HFFc6 (cell line): ENCODE measurements at regions not wholly inside any gene's neighbourhood (a gene's known extent, or its start where the extent isn't known, plus 50 kb on each side); places are given as distances from the start of the nearest gene placed in this dataset.

Experiments used
- DNase-seq: peaks from one replicate; pipeline ENCODE4 v3.0.0-alpha.2; 2018
- H3K27ac Mint-ChIP-seq: 2 replicates; pipeline ENCODE4 v1.8.0; 2020; ENCODE audit warnings: mild to moderate bottlenecking, mixed read lengths
- H3K27me3 Mint-ChIP-seq: 2 replicates; pipeline ENCODE4 v1.8.0; 2021; ENCODE audit warnings: mild to moderate bottlenecking, moderate library complexity, mixed read lengths; ENCODE audit not compliant: insufficient read depth
- H3K36me3 Mint-ChIP-seq: 2 replicates; pipeline ENCODE4 v1.8.0; 2021; ENCODE audit warnings: low read depth, mixed read lengths
- H3K4me1 Mint-ChIP-seq: 2 replicates; pipeline ENCODE4 v1.8.0; 2020; ENCODE audit warnings: low read depth, mixed read lengths
- H3K4me3 Mint-ChIP-seq: 2 replicates; pipeline ENCODE4 v1.8.0; 2020; ENCODE audit warnings: mild to moderate bottlenecking, moderate library complexity, mixed read lengths
- H3K9me3 Mint-ChIP-seq: 2 replicates; pipeline ENCODE4 v1.8.0; 2020; ENCODE audit warnings: mild to moderate bottlenecking, mixed read lengths
- TF ChIP-seq, protein P1 (sequence below): fragments of 200-600 bp; sonication (generic); IDR thresholded peaks from 2 replicates; pipeline ENCODE4 v1.5.0; 2021; ENCODE audit warnings: antibody characterized with exemption, mild to moderate bottlenecking

DNA sequence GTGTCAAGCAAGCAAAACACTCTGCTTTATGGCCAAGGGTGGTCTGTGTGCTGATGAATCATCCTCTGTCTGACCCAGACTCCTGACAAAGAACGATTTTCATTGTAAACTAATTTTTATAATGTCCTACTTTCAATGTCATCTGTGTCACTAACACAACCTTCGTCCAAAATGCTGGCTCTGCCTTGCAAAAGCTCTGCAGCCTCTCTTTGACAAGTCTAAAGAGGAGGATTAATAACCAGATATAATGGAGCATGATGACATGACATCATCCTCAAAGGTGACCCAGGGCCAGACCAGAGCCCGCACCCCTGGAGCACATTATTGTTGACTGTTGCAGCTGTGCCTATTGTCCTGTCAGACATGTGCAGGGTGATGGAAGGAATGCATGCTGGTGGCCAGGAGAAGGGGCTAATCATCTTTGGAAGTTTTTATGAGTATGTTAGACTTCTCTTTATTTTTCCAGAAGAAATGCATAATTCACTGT, 589.4 kb downstream of the NR2F1-AS1 start:
- no peak overlapping the region for H3K27ac Mint-ChIP-seq
- no peak for DNase-seq
- peaks cover 12% of the 10 kb centered on the region for H3K4me1 Mint-ChIP-seq
- H3K36me3 Mint-ChIP-seq = peaks cover 8% of the 10 kb centered on the region
- H3K9me3 Mint-ChIP-seq = peaks cover 7% of the 10 kb centered on the region
- H3K4me3 Mint-ChIP-seq = no peak overlapping the region
- no peaks in the 10 kb centered on the region; the same call in 1 of the 2 replicates for H3K27me3 Mint-ChIP-seq
- TF ChIP-seq, protein P1, sequence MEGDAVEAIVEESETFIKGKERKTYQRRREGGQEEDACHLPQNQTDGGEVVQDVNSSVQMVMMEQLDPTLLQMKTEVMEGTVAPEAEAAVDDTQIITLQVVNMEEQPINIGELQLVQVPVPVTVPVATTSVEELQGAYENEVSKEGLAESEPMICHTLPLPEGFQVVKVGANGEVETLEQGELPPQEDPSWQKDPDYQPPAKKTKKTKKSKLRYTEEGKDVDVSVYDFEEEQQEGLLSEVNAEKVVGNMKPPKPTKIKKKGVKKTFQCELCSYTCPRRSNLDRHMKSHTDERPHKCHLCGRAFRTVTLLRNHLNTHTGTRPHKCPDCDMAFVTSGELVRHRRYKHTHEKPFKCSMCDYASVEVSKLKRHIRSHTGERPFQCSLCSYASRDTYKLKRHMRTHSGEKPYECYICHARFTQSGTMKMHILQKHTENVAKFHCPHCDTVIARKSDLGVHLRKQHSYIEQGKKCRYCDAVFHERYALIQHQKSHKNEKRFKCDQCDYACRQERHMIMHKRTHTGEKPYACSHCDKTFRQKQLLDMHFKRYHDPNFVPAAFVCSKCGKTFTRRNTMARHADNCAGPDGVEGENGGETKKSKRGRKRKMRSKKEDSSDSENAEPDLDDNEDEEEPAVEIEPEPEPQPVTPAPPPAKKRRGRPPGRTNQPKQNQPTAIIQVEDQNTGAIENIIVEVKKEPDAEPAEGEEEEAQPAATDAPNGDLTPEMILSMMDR = no peak

DNA sequence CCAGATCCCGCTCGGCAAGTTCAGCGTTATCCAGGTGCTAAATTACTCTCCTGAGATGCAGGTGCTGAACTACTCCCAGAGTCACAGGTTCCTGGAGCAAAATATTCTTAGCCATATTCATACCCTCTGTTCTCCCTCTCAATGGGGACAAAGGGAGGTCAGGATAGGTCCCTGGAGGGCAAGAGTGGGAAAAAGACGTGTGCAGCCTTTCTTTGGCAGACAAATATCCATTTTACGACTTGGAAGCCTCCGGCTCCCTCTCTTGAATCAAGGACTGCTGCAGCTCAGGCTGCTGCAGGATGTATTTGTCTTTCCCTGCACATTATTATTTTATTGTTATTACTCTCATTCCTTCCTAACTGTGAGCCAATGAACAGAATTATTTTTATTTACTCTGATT, 590.2 kb downstream of the NR2F1-AS1 start:
- no peak overlapping the region for H3K4me3 Mint-ChIP-seq
- H3K36me3 Mint-ChIP-seq = peaks cover 8% of the 10 kb centered on the region
- DNase-seq = no peak
- H3K27ac Mint-ChIP-seq = no peak overlapping the region
- no peaks in the 10 kb centered on the region; the same call in 1 of the 2 replicates for H3K27me3 Mint-ChIP-seq
- H3K9me3 Mint-ChIP-seq = peaks cover 7% of the 10 kb centered on the region
- H3K4me1 Mint-ChIP-seq = peaks cover 12% of the 10 kb centered on the region
- TF ChIP-seq, protein P1 = no peak

DNA sequence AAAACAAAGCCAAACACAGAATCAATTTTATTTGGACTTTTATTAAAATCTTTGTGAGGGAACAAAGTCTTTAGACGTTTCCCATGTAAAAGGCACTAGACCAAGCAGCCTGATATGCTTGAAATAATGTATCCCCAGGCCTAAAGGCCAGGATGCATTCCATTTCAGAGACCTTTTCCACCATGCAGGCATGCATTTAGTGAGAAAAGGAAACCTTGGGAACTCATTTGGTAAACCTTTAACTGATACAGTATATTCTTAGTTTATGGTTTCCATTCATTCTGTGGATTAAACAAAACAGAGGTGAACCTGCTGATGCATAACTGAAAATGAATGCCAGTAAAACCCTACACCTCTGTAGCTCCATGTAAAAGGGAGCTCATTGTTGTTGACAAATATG, 600.0 kb downstream of the NR2F1-AS1 start:
- TF ChIP-seq, protein P1 = no peak
- H3K27ac Mint-ChIP-seq = no peak overlapping the region
- no peaks in the 10 kb centered on the region for H3K9me3 Mint-ChIP-seq
- no peaks in the 10 kb centered on the region for H3K36me3 Mint-ChIP-seq
- H3K27me3 Mint-ChIP-seq = no peaks in the 10 kb centered on the region
- no peak for DNase-seq
- H3K4me3 Mint-ChIP-seq = no peak overlapping the region
- H3K4me1 Mint-ChIP-seq = no peaks in the 10 kb centered on the region

DNA sequence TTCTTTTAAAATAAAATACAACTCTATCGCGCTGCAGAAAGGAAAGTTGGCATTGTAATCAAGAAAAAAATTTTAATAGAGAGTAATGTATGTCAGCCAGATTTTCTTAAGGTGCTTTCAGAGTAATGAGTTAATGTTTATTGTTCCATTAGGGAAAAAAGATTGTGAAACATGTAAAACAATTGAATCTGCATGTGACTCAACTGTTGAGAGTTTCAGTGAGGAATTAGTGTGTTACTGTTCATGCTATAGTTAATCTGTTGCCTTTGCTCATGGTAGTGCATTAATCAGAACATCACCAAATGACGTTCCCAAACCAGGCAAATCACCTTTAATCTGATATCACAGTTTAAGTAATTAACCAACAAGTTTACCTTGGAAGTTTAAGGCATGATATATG, 600.5 kb downstream of the NR2F1-AS1 start:
- H3K27me3 Mint-ChIP-seq = no peaks in the 10 kb centered on the region
- no peak for DNase-seq
- H3K9me3 Mint-ChIP-seq = no peaks in the 10 kb centered on the region
- H3K4me1 Mint-ChIP-seq = no peaks in the 10 kb centered on the region
- H3K36me3 Mint-ChIP-seq = no peaks in the 10 kb centered on the region
- no peak overlapping the region for H3K27ac Mint-ChIP-seq
- TF ChIP-seq, protein P1 = no peak
- H3K4me3 Mint-ChIP-seq = no peak overlapping the region

DNA sequence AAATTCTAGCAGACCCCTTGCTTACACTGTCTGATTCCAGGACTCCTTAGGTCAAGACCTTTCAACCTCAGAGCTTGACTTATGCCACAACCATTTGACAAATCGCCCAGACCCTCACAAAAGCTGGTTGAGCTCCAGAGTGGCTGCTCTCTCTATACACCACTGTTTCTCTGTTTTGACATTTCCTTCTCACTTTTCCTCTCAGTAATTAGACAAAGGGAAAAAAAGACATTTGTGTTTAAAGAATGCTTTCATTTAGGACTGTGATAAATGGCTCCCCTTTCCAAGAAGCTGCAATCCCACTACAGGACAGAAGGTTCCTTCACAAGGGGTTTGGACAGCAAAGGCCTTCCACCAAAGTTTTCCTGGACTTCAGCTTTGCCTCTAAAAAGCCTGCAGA, 601.3 kb downstream of the NR2F1-AS1 start:
- TF ChIP-seq, protein P1 = no peak
- H3K27me3 Mint-ChIP-seq = no peaks in the 10 kb centered on the region
- H3K9me3 Mint-ChIP-seq = no peaks in the 10 kb centered on the region
- H3K27ac Mint-ChIP-seq = no peak overlapping the region
- H3K4me1 Mint-ChIP-seq = no peaks in the 10 kb centered on the region
- H3K4me3 Mint-ChIP-seq = no peak overlapping the region
- no peak for DNase-seq
- H3K36me3 Mint-ChIP-seq = no peaks in the 10 kb centered on the region
